GM19395 (cell line): ENCODE measurements at regions not wholly inside any gene's neighbourhood (a gene's known extent, or its start where the extent isn't known, plus 50 kb on each side); places are given as distances from the start of the nearest gene placed in this dataset.
"Not testable (repeated sequence)": the region's sequence is repeated elsewhere in the genome, so short reads cannot be mapped to it uniquely, and the experiment has no call there.

ENCODE experiments used
- ATAC-seq: cut with Tn5 transposase; IDR thresholded peaks from one replicate; pipeline ENCODE4 v1.9.1; 2021; ENCODE audit warnings: mild to moderate bottlenecking, moderate library complexity; ENCODE audit not compliant: unreplicated experiment

DNA sequence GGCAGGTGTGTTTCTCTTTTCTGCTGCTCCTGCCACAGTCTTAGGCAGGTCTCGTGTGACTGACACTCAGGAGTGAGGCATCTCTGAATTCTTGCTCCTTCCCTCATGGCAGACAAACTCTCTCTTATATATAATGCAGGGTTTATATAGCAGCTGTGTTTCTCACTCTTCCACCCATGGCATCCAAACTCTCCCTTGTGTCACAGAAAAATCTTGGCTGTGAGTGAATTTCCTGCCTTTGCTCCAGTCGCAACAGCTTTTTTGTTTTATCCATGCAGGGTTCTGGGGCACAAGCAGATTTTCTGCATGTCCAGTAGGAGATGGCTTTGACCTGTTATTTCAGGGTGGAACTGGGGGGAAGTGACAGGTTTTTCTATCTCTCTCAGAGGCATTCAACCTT, 1275.5 kb downstream of the ADGRL3 start:
- no peak for ATAC-seq

DNA sequence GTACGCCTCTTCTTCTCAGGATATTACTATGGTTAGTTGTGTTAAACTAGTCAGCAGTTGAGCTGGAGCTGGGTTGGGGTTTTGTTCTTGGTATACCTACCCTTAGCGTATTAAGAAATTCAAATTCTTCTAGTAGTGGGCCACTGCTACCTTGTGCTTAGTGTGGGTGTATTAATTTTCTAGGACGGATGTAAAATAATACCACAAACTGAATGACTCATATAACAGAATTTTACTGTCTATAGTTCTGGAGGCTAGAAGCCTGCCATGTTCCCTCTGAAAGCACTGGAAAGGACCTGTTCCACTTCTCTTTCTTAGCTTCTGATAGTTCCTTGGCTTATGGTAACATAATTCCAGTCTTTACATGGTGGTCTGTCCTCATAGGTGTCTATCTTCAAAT, 1274.7 kb downstream of the ADGRL3 start:
- ATAC-seq: no peak

DNA sequence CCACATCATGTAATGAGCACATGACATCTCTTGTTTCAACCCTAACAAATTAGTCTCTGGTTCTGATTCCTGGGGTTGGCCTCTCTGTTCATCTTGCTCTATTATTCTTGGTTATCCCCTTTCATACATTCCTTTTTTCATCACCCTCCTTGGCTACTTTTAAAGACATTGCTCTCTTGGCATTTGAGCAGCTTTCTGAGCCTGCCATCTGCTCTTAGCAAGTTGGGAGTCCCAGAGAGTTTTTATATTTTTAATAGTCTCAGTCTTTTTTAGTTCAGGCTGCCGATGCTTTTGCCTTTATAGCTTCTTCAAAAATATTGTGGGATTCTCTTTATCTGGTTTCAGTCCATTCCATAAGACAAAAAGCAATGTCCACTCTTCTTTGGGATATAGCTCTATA, 1270.9 kb downstream of the ADGRL3 start:
- ATAC-seq: no peak

DNA sequence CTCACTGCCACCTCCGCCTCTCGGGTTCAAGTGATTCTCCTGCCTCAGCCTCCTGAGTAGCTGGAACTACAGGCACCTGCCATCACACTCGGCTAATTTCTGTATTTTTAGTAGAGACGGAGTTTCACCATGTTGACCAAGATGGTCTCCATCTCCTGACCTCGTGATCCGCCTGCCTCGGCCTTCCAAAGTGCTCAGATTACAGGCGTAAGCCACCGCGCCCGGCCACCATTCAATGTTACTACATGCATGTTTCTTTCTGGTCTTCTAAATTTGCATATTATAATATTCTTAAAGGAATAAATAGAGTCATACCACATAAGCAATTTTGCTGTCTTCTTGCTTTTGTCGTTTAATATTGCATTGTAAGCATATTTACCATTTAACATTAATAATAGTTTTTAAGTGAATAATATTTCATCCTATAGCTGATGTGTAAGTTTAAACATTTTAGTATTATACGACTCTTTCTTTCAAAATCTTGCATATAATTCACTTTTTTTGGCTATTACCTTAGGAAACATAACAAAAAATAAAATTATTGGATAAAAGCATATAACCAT, 1270.4 kb downstream of the ADGRL3 start:
- no peak for ATAC-seq

DNA sequence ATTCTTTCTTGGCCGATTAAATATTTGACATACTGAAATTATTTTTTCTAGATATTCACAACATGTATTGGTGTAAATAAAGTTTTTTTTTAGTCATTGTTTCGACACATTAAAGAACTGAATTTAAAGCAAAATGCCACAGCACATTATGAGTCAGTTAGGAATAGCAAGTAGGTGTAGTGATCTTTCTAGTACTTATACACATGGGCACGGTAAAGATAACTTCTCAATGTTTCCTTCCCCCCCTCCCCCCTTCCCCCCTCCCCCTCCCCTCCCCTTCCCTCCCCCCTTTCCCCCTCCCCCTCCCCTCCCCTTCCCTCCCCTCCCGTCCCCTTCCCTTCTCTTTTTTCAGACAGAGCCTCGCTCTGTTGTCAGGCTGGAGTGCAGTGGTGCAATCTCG, 1269.9 kb downstream of the ADGRL3 start:
- no peak for ATAC-seq

DNA sequence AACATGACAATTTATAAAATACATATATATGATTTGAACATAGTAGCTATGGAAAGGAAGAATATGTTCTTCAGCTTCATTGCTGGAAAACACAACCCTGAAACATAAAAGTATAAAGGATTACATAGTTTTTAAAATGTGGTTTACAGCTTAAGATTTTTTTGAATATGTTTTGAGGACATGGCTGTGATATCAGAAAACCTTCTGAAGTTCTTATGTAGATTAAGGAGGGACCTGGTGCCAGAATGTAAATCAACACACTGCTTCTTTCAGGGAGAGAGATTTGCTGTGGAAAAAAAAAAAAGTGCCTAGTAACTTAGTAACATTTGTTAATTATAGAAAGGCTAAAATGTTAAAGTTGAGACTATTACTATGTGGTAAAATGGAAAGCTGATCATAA, 1261.8 kb downstream of the ADGRL3 start:
- no peak for ATAC-seq

DNA sequence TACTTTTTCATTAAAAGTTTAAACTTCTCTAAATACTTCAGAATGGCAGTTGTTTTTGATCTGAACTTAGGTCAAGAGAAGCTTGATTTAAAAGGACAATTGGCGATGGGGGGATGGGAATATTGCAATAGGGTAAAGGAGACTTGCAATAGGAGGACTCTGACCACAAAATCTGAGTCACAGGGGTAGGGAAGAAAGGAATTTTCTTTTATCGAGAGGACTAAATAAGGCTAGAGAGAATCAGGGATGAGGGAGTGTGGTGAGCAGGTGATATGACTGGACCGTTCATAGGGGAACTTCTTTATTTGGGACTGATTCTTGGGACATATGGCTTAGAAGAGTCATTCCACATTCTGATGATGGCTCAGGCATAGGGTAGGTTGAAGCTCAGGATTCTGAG, 1260.2 kb downstream of the ADGRL3 start:
- no peak for ATAC-seq

DNA sequence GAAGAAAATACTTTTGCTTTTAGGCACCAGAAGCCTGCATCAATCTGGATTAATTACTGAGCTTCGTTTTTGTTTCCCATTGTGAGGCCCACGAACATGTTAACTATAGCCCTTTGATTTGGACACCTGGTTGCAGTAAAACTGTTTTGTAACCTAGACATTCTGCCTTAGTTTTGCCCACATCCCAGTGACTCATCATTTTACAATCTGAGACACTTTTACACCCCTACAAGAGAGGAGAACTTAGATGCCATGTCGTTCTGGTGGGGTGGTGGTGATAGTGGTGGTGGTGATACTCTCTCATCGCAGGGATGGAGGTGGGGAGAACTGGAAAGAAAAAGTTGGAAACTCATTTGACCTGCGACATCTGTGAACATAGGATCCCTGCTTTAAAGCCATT, 1257.2 kb downstream of the ADGRL3 start:
- no peak for ATAC-seq

DNA sequence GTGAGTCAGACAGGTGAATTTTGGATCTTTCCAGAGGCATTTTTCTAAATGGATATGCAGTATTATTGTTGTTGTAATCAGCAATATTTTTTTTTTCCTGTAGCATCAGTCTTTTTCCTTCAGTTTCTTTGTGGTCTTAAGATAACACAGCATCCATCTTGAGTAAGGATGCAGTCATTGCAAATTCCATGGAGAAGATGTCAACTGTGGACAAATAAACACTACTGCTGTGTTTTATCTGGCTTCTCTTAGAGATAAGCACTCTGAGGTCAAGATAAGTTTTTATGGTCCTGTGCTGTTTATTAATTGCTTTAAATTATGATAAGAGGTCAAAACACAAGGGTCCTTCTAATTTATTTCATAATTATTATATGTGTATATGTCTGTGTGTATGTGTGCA, 1255.7 kb downstream of the ADGRL3 start:
- ATAC-seq: no peak

DNA sequence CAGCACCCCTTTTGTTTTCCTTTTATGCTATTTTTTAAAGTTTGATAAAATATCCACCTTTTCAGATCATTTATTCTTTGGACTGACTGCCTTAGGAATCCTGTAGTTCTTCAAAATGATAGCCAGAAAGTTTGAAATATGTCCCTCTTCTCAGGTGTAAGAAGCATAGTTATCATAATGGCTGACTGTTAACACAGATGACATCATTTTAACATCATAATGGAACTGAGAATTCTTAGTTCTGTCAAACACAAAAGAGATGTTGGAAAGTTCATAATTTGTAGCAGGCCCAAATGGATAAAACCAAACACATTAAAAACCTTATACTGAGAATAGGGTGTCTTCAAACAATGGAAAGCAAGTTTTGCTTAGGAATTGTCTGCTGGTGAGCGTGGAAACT, 1254.4 kb downstream of the ADGRL3 start:
- ATAC-seq: no peak

DNA sequence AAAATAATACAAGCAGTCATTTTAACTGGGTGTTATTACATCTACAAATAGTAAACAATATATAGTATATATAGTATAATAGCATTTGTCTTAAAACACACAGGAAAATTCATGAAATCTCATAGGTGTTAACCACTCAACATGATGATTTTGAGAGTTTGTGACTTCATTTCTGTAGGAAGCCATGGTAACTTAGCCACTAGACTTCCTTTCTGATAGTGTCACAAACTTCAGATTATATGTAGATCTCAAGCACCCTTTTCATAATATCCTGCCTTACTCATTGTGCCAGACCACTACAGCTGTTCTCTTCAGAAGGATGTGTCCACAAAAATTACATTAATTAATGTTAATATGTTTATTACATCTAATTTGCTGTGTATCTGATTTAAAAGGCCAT, 1250.6 kb downstream of the ADGRL3 start:
- ATAC-seq: no peak

DNA sequence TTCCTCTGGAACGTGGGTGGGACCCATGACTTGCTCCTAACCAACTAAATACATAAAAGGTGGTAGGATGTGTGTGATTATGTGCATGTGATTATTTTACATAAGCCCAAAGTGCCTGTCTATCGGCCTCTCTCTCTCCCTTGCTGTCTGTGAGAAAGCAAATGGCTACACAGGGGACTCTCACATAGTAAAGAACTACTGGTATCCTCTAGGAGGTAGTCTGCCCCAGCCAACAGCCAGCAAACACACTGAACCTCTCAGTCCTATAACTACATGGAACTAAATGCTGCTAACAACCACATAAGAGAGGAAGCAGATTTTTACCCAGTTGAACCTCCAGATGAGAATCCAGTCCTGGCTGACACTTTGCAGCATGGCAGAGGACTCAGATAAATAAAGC, 1249.4 kb downstream of the ADGRL3 start:
- ATAC-seq: no peak

DNA sequence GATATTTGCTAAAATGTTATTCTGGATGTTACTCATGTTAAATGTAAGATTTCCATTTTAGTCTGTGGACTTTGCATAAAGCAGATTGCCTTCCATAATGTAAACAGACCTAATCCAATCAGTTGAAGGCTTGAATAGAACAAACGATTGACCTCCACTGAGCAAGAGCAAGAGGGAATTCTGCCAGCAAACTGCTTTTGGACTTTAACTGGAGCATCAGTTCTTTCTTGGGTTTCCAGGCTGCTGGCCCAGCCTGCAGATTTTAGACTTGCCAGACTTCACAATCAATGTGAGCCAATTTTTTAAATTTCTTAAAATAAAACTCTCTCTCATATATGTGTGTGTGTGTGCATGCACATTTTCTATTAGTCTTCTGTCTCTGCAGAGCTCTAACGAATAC, 1248.8 kb downstream of the ADGRL3 start:
- ATAC-seq: no peak

DNA sequence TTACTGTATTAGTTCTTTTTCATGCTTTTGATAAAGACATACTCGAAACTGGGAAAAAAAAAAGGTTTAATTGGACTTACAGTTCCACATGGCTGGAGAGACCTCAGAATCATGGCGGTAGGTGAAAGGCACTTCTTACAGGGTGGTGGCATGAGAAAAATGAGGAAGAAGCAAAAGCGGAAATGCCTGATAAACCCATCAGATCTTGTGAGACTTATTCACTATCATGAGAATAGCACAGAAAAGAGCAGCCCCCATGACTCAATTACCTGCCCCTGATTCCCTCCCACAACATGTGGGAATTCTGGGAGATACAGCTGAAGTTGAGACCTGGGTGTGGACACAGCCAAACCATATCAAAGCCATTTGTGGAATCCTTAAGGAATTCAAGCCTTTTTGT, 1238.9 kb downstream of the ADGRL3 start:
- no peak for ATAC-seq

DNA sequence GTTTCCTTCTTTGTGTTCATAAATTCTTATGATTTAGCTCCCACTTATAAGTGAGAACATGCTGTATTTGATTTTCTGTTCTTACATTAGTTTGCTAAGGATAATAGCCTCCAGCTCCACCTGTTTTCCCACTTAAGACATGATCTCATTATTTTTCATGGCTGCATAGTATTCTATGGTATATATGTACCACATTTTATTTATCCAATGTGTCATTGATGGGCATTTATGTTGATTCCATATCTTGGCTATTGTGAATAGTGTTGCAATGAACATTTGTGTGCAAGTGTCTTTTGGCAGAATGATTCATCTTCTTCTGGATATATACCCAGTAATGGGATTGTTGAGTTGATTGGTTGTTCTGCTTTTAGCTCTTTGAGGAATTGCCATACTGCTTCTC, 1234.8 kb downstream of the ADGRL3 start:
- no peak for ATAC-seq

DNA sequence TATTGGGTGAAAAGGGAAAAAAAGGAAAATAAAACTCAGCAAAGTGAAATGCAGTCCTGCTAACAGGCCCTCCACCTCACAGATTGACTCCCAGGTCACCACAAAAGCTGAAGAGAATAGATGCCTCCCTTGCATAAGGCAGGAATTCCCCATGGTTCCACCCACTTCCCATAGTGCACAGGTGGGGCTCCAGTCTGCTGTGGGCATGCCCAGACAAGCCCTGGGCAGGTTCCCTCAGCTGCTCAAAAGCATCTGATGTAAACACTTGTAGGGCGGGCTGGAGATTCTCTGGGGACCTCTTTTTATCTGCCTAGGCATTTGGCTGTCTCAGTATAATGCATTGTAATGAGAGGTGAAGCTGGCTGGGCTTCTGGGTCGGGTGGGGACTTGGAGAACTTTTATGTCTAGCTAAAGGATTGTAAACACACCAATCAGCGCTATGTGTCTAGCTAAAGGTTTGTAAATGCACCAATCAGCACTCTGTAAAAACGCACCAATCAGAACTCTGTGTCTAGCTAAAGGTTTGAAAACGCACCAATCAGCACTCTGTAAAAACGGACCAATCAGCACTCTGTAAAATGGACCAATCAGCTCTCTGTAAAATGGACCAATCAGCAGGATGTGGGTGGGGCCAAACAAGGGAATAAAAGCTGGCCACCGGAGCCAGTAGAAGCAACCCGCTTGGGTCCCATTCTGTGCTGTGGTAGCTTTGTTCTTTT, 1231.5 kb downstream of the ADGRL3 start:
- not testable (repeated sequence) for ATAC-seq

DNA sequence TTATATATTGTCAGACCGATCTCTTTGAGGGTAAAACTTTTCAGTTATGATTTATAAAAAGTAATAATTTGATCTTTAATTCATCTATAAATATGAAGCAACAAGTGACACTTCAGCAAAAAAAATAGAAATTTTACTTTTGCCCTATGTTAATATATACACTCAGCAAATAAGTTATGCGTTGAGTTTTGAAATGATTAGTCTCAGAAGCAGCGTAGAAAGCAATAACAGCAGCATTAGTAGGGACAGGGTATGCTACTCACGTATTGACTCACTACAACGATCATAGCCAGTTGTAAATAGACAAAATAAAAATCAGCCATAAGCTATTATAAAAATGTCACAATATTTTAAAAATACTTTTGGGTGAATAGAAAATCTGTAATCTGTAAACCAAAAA, 1229.2 kb downstream of the ADGRL3 start:
- ATAC-seq: no peak

DNA sequence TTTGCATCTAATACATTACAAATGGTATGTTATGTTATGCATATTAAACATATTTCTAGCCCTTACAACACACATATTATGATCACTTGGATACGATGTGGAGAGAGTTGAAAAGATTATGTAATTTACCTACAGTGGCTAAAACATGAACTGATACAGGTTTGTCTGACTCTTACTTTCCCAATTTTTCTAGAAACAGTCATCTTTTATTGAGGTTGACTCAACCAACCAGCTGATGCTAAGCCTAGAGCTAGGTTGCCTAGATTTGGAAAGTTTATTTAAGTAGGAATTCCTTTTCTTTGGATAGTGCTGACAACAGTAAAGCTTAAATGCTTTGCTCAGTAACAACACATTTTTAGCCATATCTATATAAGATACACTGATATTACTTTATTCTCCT, 1215.1 kb downstream of the ADGRL3 start:
- ATAC-seq: no peak

DNA sequence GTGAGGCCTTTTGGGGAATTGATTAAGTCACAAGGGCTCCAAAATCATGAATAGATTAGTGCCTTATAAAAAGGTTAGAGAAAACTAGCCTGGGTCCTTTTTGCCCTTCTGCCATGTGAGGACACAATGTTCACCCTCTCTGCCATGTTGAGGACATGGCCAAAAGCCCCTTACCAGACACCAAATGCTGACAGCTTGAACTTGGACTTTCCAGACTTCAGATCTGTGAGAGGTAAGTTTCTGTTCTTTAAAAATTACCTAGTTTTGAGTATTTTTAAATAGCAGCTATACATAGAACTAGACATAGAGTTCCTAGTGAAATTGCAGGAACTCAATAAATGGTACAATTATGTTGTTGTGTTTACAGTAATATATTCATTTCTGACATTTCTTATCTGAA, 1214.4 kb downstream of the ADGRL3 start:
- no peak for ATAC-seq

DNA sequence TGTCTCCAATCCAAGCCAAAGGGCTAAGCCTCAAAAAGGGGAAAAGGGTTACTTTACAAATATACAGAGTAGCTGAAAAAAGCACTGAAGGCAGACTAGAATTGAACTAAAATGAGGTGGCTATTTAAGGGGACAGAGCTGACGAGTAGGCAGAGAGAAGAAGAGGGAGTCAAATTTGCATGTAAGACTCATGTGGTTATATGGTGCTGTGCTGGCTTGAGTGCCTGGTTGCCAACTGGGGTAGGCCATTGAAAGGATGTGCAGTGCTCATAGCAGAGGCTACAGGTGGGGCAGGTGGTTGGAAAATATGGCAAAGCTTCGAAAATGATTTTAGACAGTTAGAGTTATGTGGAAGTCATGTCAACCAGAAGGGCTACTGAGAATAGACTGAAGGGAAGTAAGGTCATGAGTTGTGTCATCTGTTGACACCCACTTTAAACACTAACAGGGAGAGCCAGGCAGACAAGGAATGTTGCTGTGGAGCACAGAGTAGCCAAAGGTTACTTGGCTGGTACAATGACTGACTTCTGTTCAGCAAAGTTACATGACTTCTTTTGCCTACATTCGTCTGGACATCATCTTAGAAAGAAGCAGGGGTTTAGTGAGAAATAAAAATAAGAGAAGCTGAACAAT, 1210.4 kb downstream of the ADGRL3 start:
- ATAC-seq: no peak

DNA sequence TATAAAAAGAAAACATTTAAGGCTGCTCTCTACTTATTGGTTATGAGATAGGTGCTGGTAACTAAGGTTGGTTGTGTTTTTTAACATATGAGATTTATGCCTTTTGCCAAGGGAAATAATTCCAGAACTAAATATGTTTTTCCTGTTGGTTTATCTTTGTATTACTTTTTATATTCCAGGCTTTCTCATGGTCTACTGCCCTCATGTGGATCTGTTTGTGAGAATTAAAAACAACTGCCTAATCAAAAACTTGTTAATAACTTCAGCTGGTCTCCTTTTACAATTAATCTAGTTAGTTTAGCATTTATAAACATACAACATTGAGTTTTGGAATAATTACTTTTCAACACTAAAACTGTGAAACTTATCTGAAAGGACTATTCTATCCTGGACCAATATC, 1208.3 kb downstream of the ADGRL3 start:
- ATAC-seq: no peak

DNA sequence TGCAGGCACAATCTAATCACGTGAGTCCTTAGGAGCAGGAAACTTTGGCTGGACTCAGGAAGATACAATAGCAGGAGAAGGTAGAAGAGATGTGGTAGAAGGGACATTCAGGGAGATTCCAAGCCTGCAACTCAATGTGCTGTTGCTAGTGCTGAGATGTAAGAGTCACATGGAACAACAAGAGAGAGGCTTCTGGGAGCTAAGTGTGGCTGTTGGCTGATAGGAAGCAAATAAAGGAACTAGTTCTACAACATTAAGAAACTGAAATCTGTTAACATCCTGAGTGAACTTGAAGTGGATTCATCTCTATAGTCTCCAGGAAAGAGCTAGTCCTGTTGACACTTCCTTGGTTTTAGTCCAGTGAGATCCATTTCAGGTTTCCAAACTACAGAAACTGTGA, 1207.4 kb downstream of the ADGRL3 start:
- ATAC-seq: no peak
